ENCODE measurements at regions not wholly inside any gene's neighbourhood (a gene's known extent, or its start where the extent isn't known, plus 50 kb on each side); places are given as distances from the start of the nearest gene placed in this dataset.

DNA sequence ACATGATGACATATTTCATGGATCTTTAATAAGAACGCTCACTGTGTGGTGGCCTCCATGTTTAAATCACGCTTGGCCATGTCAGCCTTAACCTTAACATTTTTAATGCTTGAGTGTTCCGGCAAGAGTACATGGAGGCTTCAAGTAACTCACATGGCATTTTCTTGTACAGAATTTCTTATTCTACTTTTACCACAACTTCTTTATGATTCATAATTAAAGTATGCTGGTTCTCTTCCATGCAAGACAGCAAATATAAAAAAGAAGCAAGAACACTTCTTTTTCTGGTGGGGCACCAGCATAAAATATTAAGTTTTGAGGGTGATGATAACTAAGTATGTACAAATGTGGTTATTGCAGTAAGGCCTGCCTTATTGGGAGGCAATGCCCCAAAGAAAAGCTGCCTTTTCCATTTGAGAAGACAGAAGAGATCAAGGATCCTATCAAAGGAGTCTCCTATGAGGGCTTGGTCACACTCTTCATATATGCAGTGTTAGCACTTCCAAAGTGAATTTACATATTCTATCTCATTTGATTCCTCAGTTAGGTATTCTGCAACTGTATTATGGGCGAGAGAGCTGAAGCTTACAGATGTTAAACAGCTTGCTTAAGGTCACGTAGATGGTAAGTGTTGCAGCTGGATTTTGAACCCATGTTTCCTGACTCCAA lies 382.7 kb upstream of the MEF2C start:
- H3K27me3 ChIP-seq = no peaks in the 10 kb centered on the region
- intact Hi-C loops (cut with DNase I) = no loop called here
- H3K27ac ChIP-seq = no peak overlapping the region
- TF ChIP-seq, protein P1, sequence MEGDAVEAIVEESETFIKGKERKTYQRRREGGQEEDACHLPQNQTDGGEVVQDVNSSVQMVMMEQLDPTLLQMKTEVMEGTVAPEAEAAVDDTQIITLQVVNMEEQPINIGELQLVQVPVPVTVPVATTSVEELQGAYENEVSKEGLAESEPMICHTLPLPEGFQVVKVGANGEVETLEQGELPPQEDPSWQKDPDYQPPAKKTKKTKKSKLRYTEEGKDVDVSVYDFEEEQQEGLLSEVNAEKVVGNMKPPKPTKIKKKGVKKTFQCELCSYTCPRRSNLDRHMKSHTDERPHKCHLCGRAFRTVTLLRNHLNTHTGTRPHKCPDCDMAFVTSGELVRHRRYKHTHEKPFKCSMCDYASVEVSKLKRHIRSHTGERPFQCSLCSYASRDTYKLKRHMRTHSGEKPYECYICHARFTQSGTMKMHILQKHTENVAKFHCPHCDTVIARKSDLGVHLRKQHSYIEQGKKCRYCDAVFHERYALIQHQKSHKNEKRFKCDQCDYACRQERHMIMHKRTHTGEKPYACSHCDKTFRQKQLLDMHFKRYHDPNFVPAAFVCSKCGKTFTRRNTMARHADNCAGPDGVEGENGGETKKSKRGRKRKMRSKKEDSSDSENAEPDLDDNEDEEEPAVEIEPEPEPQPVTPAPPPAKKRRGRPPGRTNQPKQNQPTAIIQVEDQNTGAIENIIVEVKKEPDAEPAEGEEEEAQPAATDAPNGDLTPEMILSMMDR (IDR thresholded peaks at IDR 0.05) = no peak
- no peak for TF ChIP-seq POLR2A (IDR thresholded peaks at IDR 0.05)
- no peaks in the 10 kb centered on the region for H3K4me1 ChIP-seq
- no peak overlapping the region for H3K4me3 ChIP-seq
- DNase-seq = no peak
- H3K9me3 ChIP-seq = no peaks in the 10 kb centered on the region
- 85 to 86% methylated on average over 5 of the region's 5 CpGs for WGBS, 2 donors
- no peaks in the 10 kb centered on the region for H3K36me3 ChIP-seq

DNA sequence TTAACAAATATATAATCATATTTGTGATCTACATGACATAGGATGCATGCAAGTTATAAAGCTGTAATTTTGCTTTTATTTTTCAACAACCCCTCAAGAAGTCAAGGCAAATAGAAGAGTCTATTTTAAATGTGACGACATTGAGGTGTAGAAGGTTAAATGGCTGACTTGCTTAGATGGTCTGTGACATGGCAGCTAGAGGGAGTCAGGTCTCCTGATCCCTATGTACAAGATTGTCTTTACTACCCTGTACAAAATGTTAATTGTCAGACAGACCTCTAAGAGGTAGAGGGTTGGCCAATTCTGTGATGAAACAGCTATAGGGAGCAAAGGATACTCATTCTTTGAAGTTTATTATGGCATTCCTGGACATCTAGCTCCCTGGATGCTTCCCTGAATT lies 380.9 kb upstream of the MEF2C start:
- TF ChIP-seq, protein P1 (IDR thresholded peaks at IDR 0.05) = no peak
- no peak for TF ChIP-seq POLR2A (IDR thresholded peaks at IDR 0.05)
- DNase-seq = no peak
- intact Hi-C loops (cut with DNase I) = no loop called here
- no peak overlapping the region for H3K4me3 ChIP-seq
- no peaks in the 10 kb centered on the region for H3K4me1 ChIP-seq
- no peaks in the 10 kb centered on the region for H3K9me3 ChIP-seq
- WGBS, 2 donors = 90% methylated on average over 1 of the region's 1 CpG
- no peaks in the 10 kb centered on the region for H3K36me3 ChIP-seq
- no peaks in the 10 kb centered on the region for H3K27me3 ChIP-seq
- H3K27ac ChIP-seq = no peak overlapping the region

DNA sequence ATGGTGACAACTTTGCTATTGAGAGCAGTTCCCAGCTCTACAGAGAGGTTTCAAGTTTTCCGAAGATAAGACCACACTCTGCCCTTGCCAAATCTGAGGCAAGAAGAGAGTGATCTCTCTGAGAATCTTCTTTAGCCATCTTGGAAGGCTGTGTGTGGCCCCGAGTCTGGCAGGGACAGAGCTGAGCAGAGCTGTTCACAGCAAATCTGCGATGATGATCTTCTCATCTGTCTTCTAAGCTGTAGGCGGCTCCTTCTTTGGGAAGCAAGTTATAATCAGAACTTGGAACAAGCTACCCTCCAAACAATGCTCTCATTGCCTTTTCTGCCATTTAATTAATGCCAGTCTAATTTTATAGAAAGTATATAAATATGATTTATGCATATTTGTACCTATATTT lies 379.0 kb upstream of the MEF2C start:
- Histone ChIP-seq H3K9me3 (no peaks in the 10 kb centered on the region), H3K4me3 (no peak overlapping the region), H3K27ac (no peak overlapping the region), H3K27me3 (no peaks in the 10 kb centered on the region), H3K36me3 (no peaks in the 10 kb centered on the region), H3K4me1 (no peaks in the 10 kb centered on the region)
- intact Hi-C loops (cut with DNase I) = no loop called here
- 63 to 87% methylated on average over 4 of the region's 4 CpGs for WGBS, 2 donors
- TF ChIP-seq, protein P1 (IDR thresholded peaks at IDR 0.05) = no peak
- TF ChIP-seq POLR2A (IDR thresholded peaks at IDR 0.05) = no peak
- DNase-seq = no peak

DNA sequence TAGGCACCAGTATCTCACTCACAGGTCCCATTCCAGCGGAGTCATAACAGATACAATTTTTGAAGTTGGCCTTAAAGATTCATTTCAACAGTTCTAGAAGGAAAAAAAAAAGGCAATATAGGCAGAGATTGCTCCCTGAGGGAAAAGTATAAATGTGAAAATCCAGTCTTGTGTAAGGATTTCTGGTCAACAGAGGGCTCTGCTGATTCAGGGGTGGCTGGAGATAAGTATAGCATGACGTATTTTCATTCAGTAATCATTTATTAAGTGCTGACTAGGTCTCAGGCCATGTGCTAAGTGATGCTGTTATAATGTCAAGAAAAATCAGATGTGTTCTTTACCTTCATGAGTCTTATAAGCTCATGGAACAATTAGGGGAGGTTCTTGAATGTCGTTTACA lies 377.3 kb upstream of the MEF2C start:
- 77 to 80% methylated on average over 3 of the region's 3 CpGs for WGBS, 2 donors
- Histone ChIP-seq H3K27ac (no peak overlapping the region), H3K4me3 (no peak overlapping the region), H3K9me3 (no peaks in the 10 kb centered on the region), H3K36me3 (no peaks in the 10 kb centered on the region), H3K27me3 (no peaks in the 10 kb centered on the region), H3K4me1 (no peaks in the 10 kb centered on the region)
- no peak for DNase-seq
- TF ChIP-seq, protein P1 (IDR thresholded peaks at IDR 0.05) = no peak
- TF ChIP-seq POLR2A (IDR thresholded peaks at IDR 0.05) = no peak
- intact Hi-C loops (cut with DNase I) = no loop called here

DNA sequence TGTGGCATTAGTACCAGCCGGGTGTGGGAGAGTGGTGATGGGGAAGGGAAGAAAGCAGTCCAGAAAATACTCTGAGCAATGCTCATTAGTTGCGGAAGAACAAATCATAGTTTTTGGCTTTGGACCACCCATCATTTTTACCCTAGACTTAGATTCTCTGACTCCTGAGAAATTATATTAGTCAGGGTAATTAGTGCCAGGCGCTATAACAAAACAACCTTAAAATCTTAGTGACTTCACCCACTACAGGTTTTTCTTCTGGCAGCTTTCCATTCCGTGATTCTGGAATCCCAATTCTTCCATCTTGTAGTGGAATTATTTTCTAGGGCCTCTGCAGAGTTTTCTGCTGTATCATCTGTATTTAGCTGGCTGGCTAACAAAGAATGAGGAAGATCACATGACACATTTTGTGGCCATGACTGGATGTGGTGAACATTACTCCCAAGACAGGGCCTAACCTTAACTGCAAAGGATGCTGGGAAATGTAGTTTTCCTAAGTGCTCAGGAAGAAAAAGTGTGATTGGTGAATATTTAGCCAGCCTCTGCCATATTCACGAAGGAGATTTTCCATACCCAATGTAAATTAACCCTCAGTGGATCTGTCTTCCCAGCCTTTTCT lies 373.0 kb upstream of the MEF2C start:
- H3K9me3 ChIP-seq = no peaks in the 10 kb centered on the region
- intact Hi-C loops (cut with DNase I) = no loop called here
- no peaks in the 10 kb centered on the region for H3K27me3 ChIP-seq
- no peaks in the 10 kb centered on the region for H3K4me1 ChIP-seq
- 86 to 89% methylated on average over 5 of the region's 5 CpGs for WGBS, 2 donors
- H3K36me3 ChIP-seq = no peaks in the 10 kb centered on the region
- H3K4me3 ChIP-seq = no peak overlapping the region
- no peak for DNase-seq
- H3K27ac ChIP-seq = no peak overlapping the region
- no peak for TF ChIP-seq POLR2A (IDR thresholded peaks at IDR 0.05)
- TF ChIP-seq, protein P1 (IDR thresholded peaks at IDR 0.05) = no peak
